ENCODE measurements at regions not wholly inside any gene's neighbourhood (a gene's known extent, or its start where the extent isn't known, plus 50 kb on each side); places are given as distances from the start of the nearest gene placed in this dataset.
"Not testable (repeated sequence)": the region's sequence is repeated elsewhere in the genome, so short reads cannot be mapped to it uniquely, and the experiment has no call there.

GRCh38 chr16:5928476-5929065 is 831.0 kb upstream of the EEF2KMT start:
- no peak for DNase-seq

GRCh38 chr16:5925850-5926249 is 828.3 kb upstream of the EEF2KMT start:
- DNase-seq, result no peak

- no peak for DNase-seq
Observed at GRCh38 chr16:5922686-5923085, 825.1 kb upstream of the EEF2KMT start.

- DNase-seq, result no peak
Observed at GRCh38 chr16:5918567-5919130, 821.1 kb upstream of the EEF2KMT start.

GRCh38 chr16:5917436-5918195 is 820.0 kb upstream of the EEF2KMT start:
- no peak for DNase-seq

- no peak for DNase-seq
Observed at GRCh38 chr16:5916711-5917191, 819.2 kb upstream of the EEF2KMT start.

- no peak for DNase-seq
Observed at GRCh38 chr16:5911241-5911640, 813.6 kb upstream of the EEF2KMT start.

- DNase-seq, result not testable (repeated sequence)
Observed at GRCh38 chr16:5909556-5909955, 812.0 kb upstream of the EEF2KMT start.

- no peak for DNase-seq
Observed at GRCh38 chr16:5907544-5907943, 809.9 kb upstream of the EEF2KMT start.

- DNase-seq, result no peak
Observed at GRCh38 chr16:5906351-5906750, 808.8 kb upstream of the EEF2KMT start.

GRCh38 chr16:5905935-5906334 is 808.3 kb upstream of the EEF2KMT start:
- DNase-seq, result no peak

GRCh38 chr16:5903832-5904231 is 806.2 kb upstream of the EEF2KMT start:
- no peak for DNase-seq

GRCh38 chr16:5903153-5903552 is 805.6 kb upstream of the EEF2KMT start:
- no peak for DNase-seq

GRCh38 chr16:5900046-5900445 is 802.5 kb upstream of the EEF2KMT start:
- no peak for DNase-seq

- no peak for DNase-seq
Observed at GRCh38 chr16:5895976-5896375, 798.4 kb upstream of the EEF2KMT start.

GRCh38 chr16:5895137-5895536 is 797.5 kb upstream of the EEF2KMT start:
- no peak for DNase-seq

- DNase-seq, result no peak
Observed at GRCh38 chr16:5891296-5891695, 793.7 kb upstream of the EEF2KMT start.

- no peak for DNase-seq
Observed at GRCh38 chr16:5885521-5885920, 787.9 kb upstream of the EEF2KMT start.

- DNase-seq, result no peak
Observed at GRCh38 chr16:5884996-5885395, 787.4 kb upstream of the EEF2KMT start.

GRCh38 chr16:5884339-5884738 is 786.7 kb upstream of the EEF2KMT start:
- DNase-seq, result no peak

GRCh38 chr16:5882087-5882640 is 784.6 kb upstream of the EEF2KMT start:
- no peak for DNase-seq

- DNase-seq, result no peak
Observed at GRCh38 chr16:5875416-5875815, 777.8 kb upstream of the EEF2KMT start.

- no peak for DNase-seq
Observed at GRCh38 chr16:5874899-5875298, 777.3 kb upstream of the EEF2KMT start.

GRCh38 chr16:5873221-5873620 is 775.6 kb upstream of the EEF2KMT start:
- DNase-seq, result no peak
